ENCODE measurements at regions not wholly inside any gene's neighbourhood (a gene's known extent, or its start where the extent isn't known, plus 50 kb on each side); places are given as distances from the start of the nearest gene placed in this dataset.

- no peak for TF ChIP-seq CTCF (conservative IDR thresholded peaks at IDR 0.05; ENCODE audit: low read depth in 2 of 2)
- no peak for TF ChIP-seq EZH2 (IDR thresholded peaks at IDR 0.05; ENCODE audit: low read depth, unreplicated experiment)
- TF ChIP-seq POLR2AphosphoS5 (IDR thresholded peaks at IDR 0.05; ENCODE audit: low read depth), result no peak
- TF ChIP-seq REST (IDR thresholded peaks at IDR 0.05; ENCODE audit: unreplicated experiment), result no peak
- TF ChIP-seq EZH2phosphoT487 (IDR thresholded peaks at IDR 0.05; ENCODE audit: unreplicated experiment), result no peak
- no peak for TF ChIP-seq ZNF331 (CRISPR knock-in tag; IDR thresholded peaks at IDR 0.05; ENCODE audit: low read depth)
- TF ChIP-seq ETS1 (IDR thresholded peaks at IDR 0.05), result no peak
- TF ChIP-seq JUNB (IDR thresholded peaks at IDR 0.05; ENCODE audit: unreplicated experiment), result no peak
- no peak for TF ChIP-seq STAT1 (IDR thresholded peaks at IDR 0.05; ENCODE audit: unreplicated experiment)
These were observed 213.5 kb downstream of the FGF9 start for GRCh38 chr13:21884299-21884909.

Measured in GM23338 (cell line).